BLaER1 (cell line): ENCODE measurements at regions not wholly inside any gene's neighbourhood (a gene's known extent, or its start where the extent isn't known, plus 50 kb on each side); places are given as distances from the start of the nearest gene placed in this dataset.

Experiments used
- H3K27ac ChIP-seq: shearing (Covaris generic); formaldehyde crosslinking; 2 replicates; pipeline ENCODE4 v1.8.1; 2022
- H3K27me3 ChIP-seq: shearing (Covaris generic); formaldehyde crosslinking; 2 replicates; pipeline ENCODE4 v1.8.1; 2022
- H3K36me3 ChIP-seq: shearing (Covaris generic); formaldehyde crosslinking; 2 replicates; pipeline ENCODE4 v1.8.1; 2022
- H3K4me1 ChIP-seq: shearing (Covaris generic); formaldehyde crosslinking; 2 replicates; pipeline ENCODE4 v1.8.1; 2022
- H3K4me2 ChIP-seq: shearing (Covaris generic); formaldehyde crosslinking; 2 replicates; pipeline ENCODE4 v1.8.1; 2022
- H3K4me3 ChIP-seq: shearing (Covaris generic); formaldehyde crosslinking; 2 replicates; pipeline ENCODE4 v1.8.1; 2022
- H3K9ac ChIP-seq: shearing (Covaris generic); formaldehyde crosslinking; 2 replicates; pipeline ENCODE4 v1.8.1; 2022
- H3K9me3 ChIP-seq: shearing (Covaris generic); formaldehyde crosslinking; 2 replicates; pipeline ENCODE4 v1.8.1; 2022
- H4K20me1 ChIP-seq: shearing (Covaris generic); formaldehyde crosslinking; 2 replicates; pipeline ENCODE4 v1.8.1; 2022
- Cebpa-rat ChIP-seq: shearing (Covaris generic); IDR thresholded peaks from 2 replicates; pipeline ENCODE4 v1.8.1; 2022

- no peak for TF ChIP-seq Cebpa-rat
- Histone ChIP-seq H3K27me3 (no peaks in the 10 kb centered on the region), H3K36me3 (peaks cover 8% of the 10 kb centered on the region; the same call in 1 of the 2 replicates), H3K4me1 (peaks cover 8% of the 10 kb centered on the region), H3K4me2 (no peak overlapping the region), H4K20me1 (no peaks in the 10 kb centered on the region), H3K4me3 (no peak overlapping the region), H3K9me3 (peaks cover 38% of the 10 kb centered on the region), H3K9ac (no peak overlapping the region), H3K27ac (no peak overlapping the region)
Observed at GRCh38 chr4:175033162-175033561, 115.0 kb downstream of the ADAM29 start.

- TF ChIP-seq Cebpa-rat = no peak
- Histone ChIP-seq H3K36me3 (peaks cover 8% of the 10 kb centered on the region; the same call in 1 of the 2 replicates), H3K27me3 (no peaks in the 10 kb centered on the region), H3K4me2 (peak overlapping the region; percentile 18; the same call in 1 of the 2 replicates), H4K20me1 (no peaks in the 10 kb centered on the region), H3K4me1 (peaks cover 8% of the 10 kb centered on the region), H3K4me3 (no peak overlapping the region), H3K27ac (no peak overlapping the region), H3K9ac (no peak overlapping the region), H3K9me3 (peaks cover 30% of the 10 kb centered on the region)
Observed at GRCh38 chr4:175034007-175034406, 115.8 kb downstream of the ADAM29 start.

- Histone ChIP-seq H3K4me3 (no peak overlapping the region), H4K20me1 (no peaks in the 10 kb centered on the region), H3K27ac (no peak overlapping the region), H3K9me3 (peaks cover 23% of the 10 kb centered on the region), H3K4me2 (no peak overlapping the region), H3K4me1 (peaks cover 8% of the 10 kb centered on the region), H3K9ac (no peak overlapping the region), H3K36me3 (peaks cover 8% of the 10 kb centered on the region; the same call in 1 of the 2 replicates), H3K27me3 (no peaks in the 10 kb centered on the region)
- no peak for TF ChIP-seq Cebpa-rat
Observed at GRCh38 chr4:175034986-175035705, 117.0 kb downstream of the ADAM29 start.

- Histone ChIP-seq H3K27me3 (no peaks in the 10 kb centered on the region), H3K4me3 (no peak overlapping the region), H3K4me2 (no peak overlapping the region), H4K20me1 (no peaks in the 10 kb centered on the region), H3K36me3 (peaks cover 8% of the 10 kb centered on the region; the same call in 1 of the 2 replicates), H3K9me3 (peaks cover 23% of the 10 kb centered on the region), H3K9ac (no peak overlapping the region), H3K4me1 (peaks cover 8% of the 10 kb centered on the region), H3K27ac (no peak overlapping the region)
- TF ChIP-seq Cebpa-rat = no peak
Observed at GRCh38 chr4:175035905-175036304, 117.7 kb downstream of the ADAM29 start.

- Histone ChIP-seq H3K36me3 (no peaks in the 10 kb centered on the region), H3K27me3 (no peaks in the 10 kb centered on the region), H3K27ac (no peak overlapping the region), H3K4me1 (no peaks in the 10 kb centered on the region), H3K4me2 (no peak overlapping the region), H4K20me1 (no peaks in the 10 kb centered on the region), H3K9ac (no peak overlapping the region), H3K4me3 (no peak overlapping the region), H3K9me3 (peaks cover 14% of the 10 kb centered on the region)
- no peak for TF ChIP-seq Cebpa-rat
Observed at GRCh38 chr4:175048111-175048784, 130.1 kb downstream of the ADAM29 start.

- no peaks in the 10 kb centered on the region for H4K20me1 ChIP-seq
- peaks cover 8% of the 10 kb centered on the region for H3K9me3 ChIP-seq
- no peak overlapping the region for H3K4me3 ChIP-seq
- no peaks in the 10 kb centered on the region for H3K4me1 ChIP-seq
- no peak overlapping the region for H3K27ac ChIP-seq
- TF ChIP-seq Cebpa-rat = no peak
- H3K36me3 ChIP-seq = no peaks in the 10 kb centered on the region
- H3K9ac ChIP-seq = no peak overlapping the region
- H3K27me3 ChIP-seq = no peaks in the 10 kb centered on the region
- H3K4me2 ChIP-seq = no peak overlapping the region
Observed at GRCh38 chr4:175048906-175049305, 130.7 kb downstream of the ADAM29 start.

GRCh38 chr4:175051974-175052373 lies 133.8 kb downstream of the ADAM29 start:
- Histone ChIP-seq H3K27ac (no peak overlapping the region), H3K4me1 (no peaks in the 10 kb centered on the region), H3K9ac (no peak overlapping the region), H3K36me3 (no peaks in the 10 kb centered on the region), H3K4me2 (no peak overlapping the region), H3K27me3 (no peaks in the 10 kb centered on the region), H3K4me3 (no peak overlapping the region), H4K20me1 (no peaks in the 10 kb centered on the region), H3K9me3 (peaks cover 12% of the 10 kb centered on the region; the same call in 1 of the 2 replicates)
- no peak for TF ChIP-seq Cebpa-rat

GRCh38 chr4:175054980-175055379 lies 136.8 kb downstream of the ADAM29 start:
- no peak for TF ChIP-seq Cebpa-rat
- no peak overlapping the region for H3K27ac ChIP-seq

GRCh38 chr4:175062183-175062592 lies 144.0 kb downstream of the ADAM29 start:
- Histone ChIP-seq H3K27me3 (no peaks in the 10 kb centered on the region), H3K27ac (no peak overlapping the region), H4K20me1 (no peaks in the 10 kb centered on the region), H3K4me3 (no peak overlapping the region), H3K9me3 (0 out of 2 replicates have a peak, but pooled peaks cover 5% of the 10 kb centered on the region), H3K4me1 (peaks cover 8% of the 10 kb centered on the region), H3K36me3 (no peaks in the 10 kb centered on the region), H3K4me2 (no peak overlapping the region), H3K9ac (no peak overlapping the region)
- no peak for TF ChIP-seq Cebpa-rat

More at GRCh38 chr4:175054980-175055379, 136.8 kb downstream of the ADAM29 start:
- Histone ChIP-seq H3K4me3 (no peak overlapping the region), H3K4me1 (no peaks in the 10 kb centered on the region), H3K9ac (no peak overlapping the region), H3K36me3 (no peaks in the 10 kb centered on the region), H3K4me2 (no peak overlapping the region), H3K9me3 (peaks cover 15% of the 10 kb centered on the region; the same call in 1 of the 2 replicates), H3K27me3 (no peaks in the 10 kb centered on the region), H4K20me1 (no peaks in the 10 kb centered on the region)

- no peak for TF ChIP-seq Cebpa-rat
- H3K4me1 ChIP-seq = peaks cover 10% of the 10 kb centered on the region
- 0 out of 2 replicates have a peak, but pooled peaks cover 5% of the 10 kb centered on the region for H3K9me3 ChIP-seq
- no peaks in the 10 kb centered on the region for H4K20me1 ChIP-seq
- no peaks in the 10 kb centered on the region for H3K27me3 ChIP-seq
- no peak overlapping the region for H3K4me2 ChIP-seq
- H3K36me3 ChIP-seq = no peaks in the 10 kb centered on the region
- H3K27ac ChIP-seq = no peak overlapping the region
- no peak overlapping the region for H3K4me3 ChIP-seq
- no peak overlapping the region for H3K9ac ChIP-seq
Observed at GRCh38 chr4:175065228-175065627, 147.1 kb downstream of the ADAM29 start.
